Esophagus muscularis mucosa (tissue), 3 donors: ENCODE measurements at regions not wholly inside any gene's neighbourhood (a gene's known extent, or its start where the extent isn't known, plus 50 kb on each side); places are given as distances from the start of the nearest gene placed in this dataset.

Experiments used
- POLR2A ChIP-seq: fragments of 450-650 bp; IDR thresholded peaks from one replicate; pipeline ENCODE4 v1.6.1; 2017; ENCODE audit warnings: antibody characterized with exemption, moderate library complexity, mild to moderate bottlenecking, low read depth
- TF ChIP-seq, protein P1 (sequence below), 3 experiments: fragments of 200-600 bp in 2 of 3; fragments of 450-650 bp in 1 of 3; sonication (generic) in 2 of 3; IDR thresholded peaks; one replicate each; pipeline ENCODE4 v1.5.1; 2017 to 2019; ENCODE audit warnings: antibody characterized with exemption in 3 of 3, mild to moderate bottlenecking in 2 of 3, moderate library complexity in 1 of 3

DNA sequence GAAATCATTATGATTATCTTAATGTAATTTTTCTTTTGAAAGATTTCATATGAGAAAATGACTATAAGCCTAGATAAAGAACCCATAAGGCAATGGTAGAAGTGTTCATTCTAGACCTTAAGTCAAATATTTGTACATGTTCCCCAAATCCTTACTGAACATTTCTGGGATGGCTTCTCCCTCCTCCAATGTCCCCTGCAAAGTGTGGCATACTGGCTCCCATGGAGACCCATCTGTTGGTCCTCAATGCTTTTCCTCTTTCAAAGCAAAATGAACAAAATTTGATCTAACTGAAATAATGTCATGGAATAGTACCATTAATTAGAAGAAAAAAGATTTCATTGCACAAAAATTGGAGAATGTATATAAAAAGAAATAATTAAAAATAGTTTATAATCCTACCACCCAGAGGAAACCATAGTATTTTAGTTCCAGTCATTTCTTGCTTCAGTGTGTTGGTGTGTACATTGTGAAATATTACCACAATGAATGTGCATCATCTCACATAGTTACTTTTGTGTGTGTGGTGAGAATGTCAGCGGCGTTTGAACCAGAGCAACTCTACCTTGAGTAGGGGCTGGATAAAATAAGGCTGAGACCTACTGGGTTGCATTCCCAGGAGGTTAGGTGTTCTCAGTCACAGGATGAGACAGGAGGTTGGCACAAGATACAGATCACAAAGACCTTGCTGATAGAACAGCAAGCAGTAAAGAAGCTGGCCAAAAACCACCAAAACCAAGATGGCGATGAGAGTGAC lies 181.3 kb downstream of the UXS1 start:
- TF ChIP-seq, protein P1, sequence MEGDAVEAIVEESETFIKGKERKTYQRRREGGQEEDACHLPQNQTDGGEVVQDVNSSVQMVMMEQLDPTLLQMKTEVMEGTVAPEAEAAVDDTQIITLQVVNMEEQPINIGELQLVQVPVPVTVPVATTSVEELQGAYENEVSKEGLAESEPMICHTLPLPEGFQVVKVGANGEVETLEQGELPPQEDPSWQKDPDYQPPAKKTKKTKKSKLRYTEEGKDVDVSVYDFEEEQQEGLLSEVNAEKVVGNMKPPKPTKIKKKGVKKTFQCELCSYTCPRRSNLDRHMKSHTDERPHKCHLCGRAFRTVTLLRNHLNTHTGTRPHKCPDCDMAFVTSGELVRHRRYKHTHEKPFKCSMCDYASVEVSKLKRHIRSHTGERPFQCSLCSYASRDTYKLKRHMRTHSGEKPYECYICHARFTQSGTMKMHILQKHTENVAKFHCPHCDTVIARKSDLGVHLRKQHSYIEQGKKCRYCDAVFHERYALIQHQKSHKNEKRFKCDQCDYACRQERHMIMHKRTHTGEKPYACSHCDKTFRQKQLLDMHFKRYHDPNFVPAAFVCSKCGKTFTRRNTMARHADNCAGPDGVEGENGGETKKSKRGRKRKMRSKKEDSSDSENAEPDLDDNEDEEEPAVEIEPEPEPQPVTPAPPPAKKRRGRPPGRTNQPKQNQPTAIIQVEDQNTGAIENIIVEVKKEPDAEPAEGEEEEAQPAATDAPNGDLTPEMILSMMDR (IDR thresholded peaks at IDR 0.05) = no peak
- no peak for TF ChIP-seq POLR2A
